Ascending aorta (tissue), 2 donors: ENCODE measurements at regions not wholly inside any gene's neighbourhood (a gene's known extent, or its start where the extent isn't known, plus 50 kb on each side); places are given as distances from the start of the nearest gene placed in this dataset.

Experiments
- DNase-seq, 2 donors: peaks; one replicate each; pipeline ENCODE4 v3.0.0-alpha.2; 2019; ENCODE audit warnings: low spot score in 2 of 2
- H3K27ac ChIP-seq, 2 donors: fragments of 200-600 bp; sonication (generic); one replicate each; pipeline ENCODE4 v1.5.1; 2016 to 2017; ENCODE audit warnings: mild to moderate bottlenecking in 1 of 2
- H3K27me3 ChIP-seq: fragments of 200-600 bp; sonication (generic); one replicate; pipeline ENCODE4 v1.5.1; 2017
- H3K36me3 ChIP-seq, 2 donors: fragments of 200-600 bp; sonication (generic); one replicate each; pipeline ENCODE4 v1.5.1; 2016
- H3K4me1 ChIP-seq, 2 donors: fragments of 200-600 bp; sonication (generic); one replicate each; pipeline ENCODE4 v1.5.1; 2016 to 2017; ENCODE audit warnings: mild to moderate bottlenecking in 1 of 2
- H3K4me3 ChIP-seq, 2 donors: fragments of 200-600 bp; sonication (generic); one replicate each; pipeline ENCODE4 v1.5.1; 2016 to 2017; ENCODE audit warnings: mild to moderate bottlenecking in 1 of 2
- H3K9me3 ChIP-seq, 2 donors: fragments of 200-600 bp; sonication (generic); one replicate each; pipeline ENCODE4 v1.5.1; 2016
- CTCF ChIP-seq, 3 experiments: fragments of 200-600 bp in 2 of 3; fragments of 450-650 bp in 1 of 3; sonication (generic) in 2 of 3; IDR thresholded peaks; one replicate each; pipeline ENCODE4 v1.5.1; 2016 to 2019; ENCODE audit warnings: antibody characterized with exemption in 3 of 3, mild to moderate bottlenecking in 1 of 3, moderate library complexity in 1 of 3
- intact Hi-C: fragments of 100-400 bp; cut with DNase I; formaldehyde crosslinking; loops from one replicate; pipeline ENCODE4 v1.15.1; 2023

DNA sequence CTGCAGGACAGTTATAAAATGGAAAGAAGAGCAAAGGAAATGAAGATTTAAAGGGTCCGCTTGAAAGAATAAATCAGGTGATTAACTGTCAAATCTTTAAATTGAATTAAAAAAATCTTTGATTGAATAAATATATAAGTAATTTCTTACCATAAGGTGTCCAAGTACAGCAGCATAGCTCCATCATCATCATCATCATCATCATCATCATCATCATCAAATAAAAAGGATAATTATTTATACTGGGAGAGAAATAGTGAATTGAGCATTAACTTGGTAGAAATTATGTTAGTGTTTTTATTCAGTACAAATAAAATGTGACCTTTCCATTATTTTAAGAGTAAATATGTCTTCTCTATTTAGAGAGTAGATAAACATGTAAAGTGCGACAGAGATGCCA lies 745.6 kb upstream of the MARCKS start:
- TF ChIP-seq CTCF (IDR thresholded peaks at IDR 0.05) = no peak
- Histone ChIP-seq H3K4me3 (no peak overlapping the region), H3K27me3 (no peaks in the 10 kb centered on the region), H3K9me3 (peaks cover 0 to 3% of the 10 kb centered on the region in 2 donors), H3K36me3 (no peaks in the 10 kb centered on the region), H3K27ac (no peak overlapping the region), H3K4me1 (no peaks in the 10 kb centered on the region)
- intact Hi-C loops = no loop called here
- DNase-seq = no peak

GRCh38 chr6:113112086-113112485 lies 745.1 kb upstream of the MARCKS start:
- intact Hi-C loops = no loop called here
- no peak overlapping the region for H3K27ac ChIP-seq

DNA sequence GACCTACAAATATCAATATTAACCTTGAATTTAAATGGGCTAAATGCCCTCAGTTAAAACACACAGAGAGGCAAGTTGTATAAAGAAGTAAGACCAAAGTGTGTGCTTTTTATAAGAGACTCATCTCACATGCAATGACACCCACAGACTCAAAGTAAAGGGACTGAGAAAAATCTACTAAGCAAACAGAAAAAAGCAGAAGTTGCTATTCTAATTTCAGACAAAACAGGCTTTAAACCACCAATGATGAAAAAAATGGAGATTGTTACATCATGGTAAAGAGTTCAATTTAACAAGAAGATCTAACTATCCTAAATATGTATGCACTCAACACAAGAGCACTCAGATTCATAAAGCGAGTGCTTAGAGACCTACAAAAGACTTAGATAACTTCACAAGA lies 741.9 kb upstream of the MARCKS start:
- no peak overlapping the region for H3K27ac ChIP-seq
- H3K4me1 ChIP-seq = no peaks in the 10 kb centered on the region
- TF ChIP-seq CTCF (IDR thresholded peaks at IDR 0.05) = no peak
- DNase-seq = no peak
- no peaks in the 10 kb centered on the region for H3K36me3 ChIP-seq
- intact Hi-C loops = no loop called here
- no peaks in the 10 kb centered on the region for H3K27me3 ChIP-seq
- no peak overlapping the region for H3K4me3 ChIP-seq
- H3K9me3 ChIP-seq = peaks cover 0 to 3% of the 10 kb centered on the region in 2 donors

More at GRCh38 chr6:113112086-113112485, 745.1 kb upstream of the MARCKS start:
- no peaks in the 10 kb centered on the region for H3K36me3 ChIP-seq
- no peaks in the 10 kb centered on the region for H3K27me3 ChIP-seq
- no peak overlapping the region for H3K4me3 ChIP-seq
- H3K4me1 ChIP-seq = no peaks in the 10 kb centered on the region
- DNase-seq = no peak
- TF ChIP-seq CTCF (IDR thresholded peaks at IDR 0.05) = no peak
- peaks cover 0 to 3% of the 10 kb centered on the region in 2 donors for H3K9me3 ChIP-seq

- no peaks in the 10 kb centered on the region for H3K36me3 ChIP-seq
- no peaks in the 10 kb centered on the region for H3K27me3 ChIP-seq
- no peak for TF ChIP-seq CTCF (IDR thresholded peaks at IDR 0.05)
- H3K27ac ChIP-seq = no peak overlapping the region
- intact Hi-C loops = no loop called here
- H3K4me3 ChIP-seq = no peak overlapping the region
- H3K4me1 ChIP-seq = no peaks in the 10 kb centered on the region
- H3K9me3 ChIP-seq = peaks cover 0 to 3% of the 10 kb centered on the region in 2 donors
- DNase-seq = no peak
These were observed 736.9 kb upstream of the MARCKS start for GRCh38 chr6:113120224-113120581.

DNA sequence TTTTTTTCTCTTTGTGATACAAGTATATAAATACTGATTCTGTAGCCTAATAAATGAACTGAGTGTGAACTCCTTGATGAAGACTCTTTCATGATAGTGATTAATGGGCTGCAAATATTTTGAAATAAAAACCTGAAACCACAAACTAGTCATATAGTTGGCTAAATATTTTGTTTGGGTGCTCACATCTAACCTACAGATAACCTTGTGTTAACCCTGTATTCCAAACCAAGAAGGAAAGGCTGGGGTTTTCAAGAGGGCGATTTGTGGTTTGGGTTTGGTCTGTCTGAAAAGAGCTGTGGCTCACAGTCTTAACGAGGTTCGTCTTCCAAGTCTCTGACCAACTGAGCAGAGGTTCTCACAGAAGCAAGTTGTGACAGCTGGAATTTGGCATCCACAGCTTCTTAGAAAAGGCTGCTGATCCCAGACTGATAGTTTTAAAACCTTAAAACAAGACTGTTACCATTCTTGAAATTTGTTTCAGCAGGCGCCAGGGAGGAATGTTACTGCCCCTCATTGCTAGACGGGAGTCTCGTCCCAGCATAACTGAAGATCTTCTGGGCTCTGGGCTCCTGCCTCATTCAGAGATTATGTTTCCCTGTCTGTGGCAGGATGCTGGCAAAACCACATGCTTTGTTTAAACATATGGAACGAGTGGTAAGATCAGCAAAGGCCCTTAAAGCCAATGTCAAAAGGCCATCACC lies 736.4 kb upstream of the MARCKS start:
- H3K9me3 ChIP-seq = peaks cover 0 to 3% of the 10 kb centered on the region in 2 donors
- H3K27me3 ChIP-seq = no peaks in the 10 kb centered on the region
- no peak overlapping the region for H3K4me3 ChIP-seq
- no peak overlapping the region for H3K27ac ChIP-seq
- TF ChIP-seq CTCF (IDR thresholded peaks at IDR 0.05) = no peak
- no peaks in the 10 kb centered on the region for H3K4me1 ChIP-seq
- intact Hi-C loops = no loop called here
- DNase-seq = no peak
- no peaks in the 10 kb centered on the region for H3K36me3 ChIP-seq

- no peak overlapping the region for H3K4me3 ChIP-seq
- H3K27me3 ChIP-seq = no peaks in the 10 kb centered on the region
- intact Hi-C loops = no loop called here
- TF ChIP-seq CTCF (IDR thresholded peaks at IDR 0.05) = no peak
- H3K36me3 ChIP-seq = no peaks in the 10 kb centered on the region
- no peak overlapping the region for H3K27ac ChIP-seq
- H3K9me3 ChIP-seq = no peaks in the 10 kb centered on the region
- DNase-seq = no peak
- H3K4me1 ChIP-seq = no peaks in the 10 kb centered on the region
These were observed 735.6 kb upstream of the MARCKS start for GRCh38 chr6:113121571-113121970.
